HEK293T (cell line): ENCODE measurements at regions not wholly inside any gene's neighbourhood (a gene's known extent, or its start where the extent isn't known, plus 50 kb on each side); places are given as distances from the start of the nearest gene placed in this dataset.
A peak's percentile ranks its signal among the peaks of the same experiment; 100 is the strongest.
"Not testable (repeated sequence)": the region's sequence is repeated elsewhere in the genome, so short reads cannot be mapped to it uniquely, and the experiment has no call there.

Experiments
- CTCF ChIA-PET: fragments of 350-600 bp; formaldehyde crosslinking; extraction: SDS; loops from one replicate; lab custom pipeline; 2021; ENCODE audit warnings: antibody characterized with exemption, inconsistent platforms; lab: Yijun Ruan, JAX
- POLR2A ChIA-PET: fragments of 350-600 bp; formaldehyde crosslinking; extraction: SDS; loops from one replicate; lab custom pipeline; 2020; ENCODE audit warnings: antibody characterized with exemption, inconsistent platforms; lab: Yijun Ruan, JAX
- DNase-seq: peaks from one replicate; pipeline ENCODE4 v3.0.0; 2012; ENCODE audit warnings: mixed read lengths; ENCODE audit errors: extremely low spot score
- ARNT ChIP-seq: fragments of 450-650 bp; IDR thresholded peaks from 2 replicates; pipeline ENCODE4 v1.6.1; 2017; ENCODE audit warnings: mild to moderate bottlenecking
- BHLHE40 ChIP-seq: fragments of 450-650 bp; IDR thresholded peaks from 2 replicates; pipeline ENCODE4 v1.6.1; 2016; ENCODE audit warnings: mild to moderate bottlenecking, moderate library complexity, borderline replicate concordance
- CTBP1 ChIP-seq: fragments of 450-650 bp; IDR thresholded peaks from 2 replicates; pipeline ENCODE4 v1.6.1; 2016; ENCODE audit warnings: borderline replicate concordance
- ELF4 ChIP-seq: fragments of 450-650 bp; IDR thresholded peaks from 2 replicates; pipeline ENCODE4 v1.6.1; 2017; ENCODE audit warnings: antibody characterized with exemption
- FOXA1 ChIP-seq: fragments of 450-650 bp; IDR thresholded peaks from 2 replicates; pipeline ENCODE4 v1.6.1; 2016; ENCODE audit warnings: mild to moderate bottlenecking
- FOXK2 ChIP-seq: fragments of 450-650 bp; IDR thresholded peaks from 2 replicates; pipeline ENCODE4 v1.6.1; 2016; ENCODE audit warnings: mild to moderate bottlenecking
- FOXM1 ChIP-seq: fragments of 450-650 bp; IDR thresholded peaks from 2 replicates; pipeline ENCODE4 v1.6.1; 2017; ENCODE audit warnings: mild to moderate bottlenecking, borderline replicate concordance
- HDGF ChIP-seq: fragments of 450-650 bp; IDR thresholded peaks from 2 replicates; pipeline ENCODE4 v1.6.1; 2017; ENCODE audit warnings: antibody characterized with exemption, borderline replicate concordance
- L3MBTL2 ChIP-seq: fragments of 450-650 bp; conservative IDR thresholded peaks from 2 replicates; pipeline ENCODE4 v1.6.1; 2016; ENCODE audit warnings: mild to moderate bottlenecking
- LEF1 ChIP-seq: fragments of 450-650 bp; IDR thresholded peaks from 2 replicates; pipeline ENCODE4 v1.6.1; 2017; ENCODE audit warnings: mild to moderate bottlenecking, borderline replicate concordance
- NFRKB ChIP-seq: fragments of 450-650 bp; IDR thresholded peaks from 2 replicates; pipeline ENCODE4 v1.6.1; 2016; ENCODE audit warnings: mild to moderate bottlenecking, moderate library complexity
- PKNOX1 ChIP-seq: fragments of 450-650 bp; IDR thresholded peaks from 2 replicates; pipeline ENCODE4 v1.6.1; 2016
- SP1 ChIP-seq: fragments of 450-650 bp; IDR thresholded peaks from 2 replicates; pipeline ENCODE4 v1.6.1; 2017
- SUZ12 ChIP-seq: fragments of 450-650 bp; IDR thresholded peaks from 2 replicates; pipeline ENCODE4 v1.6.1; 2016; ENCODE audit warnings: mild to moderate bottlenecking
- TARDBP ChIP-seq: fragments of 450-650 bp; IDR thresholded peaks from 2 replicates; pipeline ENCODE4 v1.6.1; 2016
- ZNF384 ChIP-seq: fragments of 450-650 bp; IDR thresholded peaks from 2 replicates; pipeline ENCODE4 v1.6.1; 2016

GRCh38 chr4:126411047-126411446 is 1096.3 kb downstream of the FAT4 start:
- ChIA-PET POLR2A (no interaction called here), CTCF (no interaction called here)
- no peak for TF ChIP-seq SP1
- TF ChIP-seq NFRKB, result no peak
- no peak for TF ChIP-seq BHLHE40
- no peak for TF ChIP-seq PKNOX1
- no peak for TF ChIP-seq HDGF
- no peak for TF ChIP-seq LEF1
- DNase-seq, result no peak

- DNase-seq, POLR2A ChIA-PET, CTCF ChIA-PET: not testable (repeated sequence)
Observed at GRCh38 chr4:126412310-126412709, 1097.6 kb downstream of the FAT4 start.

GRCh38 chr4:126414741-126415140 is 1100.0 kb downstream of the FAT4 start:
- no peak for TF ChIP-seq SP1
- no peak for TF ChIP-seq ZNF384
- TF ChIP-seq L3MBTL2, result no peak
- no peak for TF ChIP-seq FOXK2
- TF ChIP-seq ELF4, result no peak
- POLR2A ChIA-PET, result no interaction called here
- CTCF ChIA-PET, result no interaction called here
- DNase-seq, result no peak

- no peak for DNase-seq
- POLR2A ChIA-PET, result no interaction called here
- no peak for TF ChIP-seq SP1
- TF ChIP-seq BHLHE40, result no peak
- TF ChIP-seq ZNF384, result no peak
- TF ChIP-seq LEF1, result no peak
- no peak for TF ChIP-seq FOXK2
- no peak for TF ChIP-seq FOXA1
- no peak for TF ChIP-seq NFRKB
- TF ChIP-seq L3MBTL2, result no peak
- no peak for TF ChIP-seq CTBP1
- TF ChIP-seq PKNOX1, result no peak
- TF ChIP-seq TARDBP, result no peak
- no peak for TF ChIP-seq FOXM1
- TF ChIP-seq ELF4, result no peak
- TF ChIP-seq HDGF, result no peak
- no peak for TF ChIP-seq ARNT
- no peak for TF ChIP-seq SUZ12
- CTCF ChIA-PET, result no interaction called here
Observed at GRCh38 chr4:126419266-126419665, 1104.5 kb downstream of the FAT4 start.

- ChIA-PET POLR2A (no interaction called here), CTCF (no interaction called here)
- DNase-seq, result peak; percentile 65
- no peak for TF ChIP-seq L3MBTL2
- TF ChIP-seq ARNT, result peak; percentile 80
- TF ChIP-seq CTBP1, result peak; percentile 95
- peak; percentile 72; the same call in 1 of the 2 replicates for TF ChIP-seq LEF1
- TF ChIP-seq ZNF384, result peak; percentile 26; the same call in 1 of the 2 replicates
- no peak for TF ChIP-seq NFRKB
- TF ChIP-seq FOXK2, result no peak
- no peak for TF ChIP-seq SUZ12
- TF ChIP-seq SP1, result no peak
- TF ChIP-seq HDGF, result no peak
- TF ChIP-seq FOXM1, result peak; percentile 62; the same call in 1 of the 2 replicates
- TF ChIP-seq PKNOX1, result peak; percentile 91
- TF ChIP-seq TARDBP, result no peak
- TF ChIP-seq ELF4, result no peak
- no peak; the same call in 1 of the 2 replicates for TF ChIP-seq FOXA1
- TF ChIP-seq BHLHE40, result no peak
Observed at GRCh38 chr4:126427853-126428252, 1113.1 kb downstream of the FAT4 start.

GRCh38 chr4:126431049-126431448 is 1116.3 kb downstream of the FAT4 start:
- POLR2A ChIA-PET, result no interaction called here
- no peak for TF ChIP-seq FOXA1
- no peak for TF ChIP-seq ZNF384
- no peak for TF ChIP-seq FOXK2
- no peak for TF ChIP-seq LEF1
- no peak for TF ChIP-seq L3MBTL2
- TF ChIP-seq SUZ12, result no peak
- no peak for TF ChIP-seq ELF4
- no peak for TF ChIP-seq CTBP1
- TF ChIP-seq NFRKB, result no peak
- TF ChIP-seq HDGF, result no peak
- TF ChIP-seq SP1, result no peak
- no peak for TF ChIP-seq BHLHE40
- no peak for TF ChIP-seq TARDBP
- TF ChIP-seq ARNT, result no peak
- no peak for TF ChIP-seq FOXM1
- no peak for TF ChIP-seq PKNOX1
- CTCF ChIA-PET, result no interaction called here
- DNase-seq, result no peak
